ENCODE measurements at regions not wholly inside any gene's neighbourhood (a gene's known extent, or its start where the extent isn't known, plus 50 kb on each side); places are given as distances from the start of the nearest gene placed in this dataset.

GRCh38 chr10:1972406-1972805, 235.1 kb upstream of the ADARB2 start:
- Histone ChIP-seq H3K9ac (ENCODE audit: low read depth in 1 of 2, low read length in 2 of 2) (no peak overlapping the region), H3K36me3 (ENCODE audit: control insufficient read depth in 4 of 4, insufficient read depth in 3 of 4, low read depth in 1 of 4, low read length in 3 of 4) (no peaks in the 10 kb centered on the region), H3K27ac (ENCODE audit: low read depth in 1 of 2, low read length in 2 of 2) (no peak overlapping the region), H3K4me1 (ENCODE audit: control insufficient read depth in 4 of 4, insufficient read depth in 4 of 4, low read length in 3 of 4) (no peaks in the 10 kb centered on the region), H3K9me3 (ENCODE audit: control insufficient read depth in 4 of 4, low read length in 3 of 4) (no peaks in the 10 kb centered on the region), H3K27me3 (ENCODE audit: control insufficient read depth in 4 of 4, insufficient read depth in 4 of 4, low read length in 3 of 4) (no peaks in the 10 kb centered on the region), H3K4me3 (ENCODE audit: low read depth in 1 of 3, low read length in 3 of 3) (no peak overlapping the region)
- no peak for TF ChIP-seq NR2F2 (IDR thresholded peaks at IDR 0.05)
- TF ChIP-seq FOXA2 (IDR thresholded peaks at IDR 0.05), result no peak
- TF ChIP-seq CTCF (IDR thresholded peaks at IDR 0.05; ENCODE audit: low read depth, low read length, missing input control), result no peak
- TF ChIP-seq RAD21 (IDR thresholded peaks at IDR 0.05), result no peak
- no peak for TF ChIP-seq RXRA (IDR thresholded peaks at IDR 0.05)
- TF ChIP-seq FOXA1 (IDR thresholded peaks at IDR 0.05), result no peak
- TF ChIP-seq SP1 (IDR thresholded peaks at IDR 0.05), result no peak
- TF ChIP-seq HNF4G (IDR thresholded peaks at IDR 0.05), result no peak
- TF ChIP-seq GABPA (IDR thresholded peaks at IDR 0.05 in 1 of 2, conservative IDR thresholded peaks at IDR 0.05 in 1 of 2), result no peak
- TF ChIP-seq REST (IDR thresholded peaks at IDR 0.05), result no peak
- no peak for TF ChIP-seq YY1 (IDR thresholded peaks at IDR 0.05)
- no peak for TF ChIP-seq TAF1 (conservative IDR thresholded peaks at IDR 0.05)
- TF ChIP-seq, protein P1, sequence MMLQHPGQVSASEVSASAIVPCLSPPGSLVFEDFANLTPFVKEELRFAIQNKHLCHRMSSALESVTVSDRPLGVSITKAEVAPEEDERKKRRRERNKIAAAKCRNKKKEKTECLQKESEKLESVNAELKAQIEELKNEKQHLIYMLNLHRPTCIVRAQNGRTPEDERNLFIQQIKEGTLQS (IDR thresholded peaks at IDR 0.05), result no peak
- TF ChIP-seq HNF4A (conservative IDR thresholded peaks at IDR 0.05), result no peak
- TF ChIP-seq, protein P2, sequence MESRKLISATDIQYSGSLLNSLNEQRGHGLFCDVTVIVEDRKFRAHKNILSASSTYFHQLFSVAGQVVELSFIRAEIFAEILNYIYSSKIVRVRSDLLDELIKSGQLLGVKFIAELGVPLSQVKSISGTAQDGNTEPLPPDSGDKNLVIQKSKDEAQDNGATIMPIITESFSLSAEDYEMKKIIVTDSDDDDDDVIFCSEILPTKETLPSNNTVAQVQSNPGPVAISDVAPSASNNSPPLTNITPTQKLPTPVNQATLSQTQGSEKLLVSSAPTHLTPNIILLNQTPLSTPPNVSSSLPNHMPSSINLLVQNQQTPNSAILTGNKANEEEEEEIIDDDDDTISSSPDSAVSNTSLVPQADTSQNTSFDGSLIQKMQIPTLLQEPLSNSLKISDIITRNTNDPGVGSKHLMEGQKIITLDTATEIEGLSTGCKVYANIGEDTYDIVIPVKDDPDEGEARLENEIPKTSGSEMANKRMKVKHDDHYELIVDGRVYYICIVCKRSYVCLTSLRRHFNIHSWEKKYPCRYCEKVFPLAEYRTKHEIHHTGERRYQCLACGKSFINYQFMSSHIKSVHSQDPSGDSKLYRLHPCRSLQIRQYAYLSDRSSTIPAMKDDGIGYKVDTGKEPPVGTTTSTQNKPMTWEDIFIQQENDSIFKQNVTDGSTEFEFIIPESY (IDR thresholded peaks at IDR 0.05), result no peak
- no peak for TF ChIP-seq MAX (IDR thresholded peaks at IDR 0.05)
- no peak for TF ChIP-seq EGR1 (IDR thresholded peaks at IDR 0.05; ENCODE audit: low read depth in 2 of 2)
- TF ChIP-seq JUND (IDR thresholded peaks at IDR 0.05), result no peak
- WGBS, result 87% methylated on average over 3 of the region's 3 CpGs
- no peak for DNase-seq (ENCODE audit: low spot score)
